ENCODE measurements at regions not wholly inside any gene's neighbourhood (a gene's known extent, or its start where the extent isn't known, plus 50 kb on each side); places are given as distances from the start of the nearest gene placed in this dataset.

DNA sequence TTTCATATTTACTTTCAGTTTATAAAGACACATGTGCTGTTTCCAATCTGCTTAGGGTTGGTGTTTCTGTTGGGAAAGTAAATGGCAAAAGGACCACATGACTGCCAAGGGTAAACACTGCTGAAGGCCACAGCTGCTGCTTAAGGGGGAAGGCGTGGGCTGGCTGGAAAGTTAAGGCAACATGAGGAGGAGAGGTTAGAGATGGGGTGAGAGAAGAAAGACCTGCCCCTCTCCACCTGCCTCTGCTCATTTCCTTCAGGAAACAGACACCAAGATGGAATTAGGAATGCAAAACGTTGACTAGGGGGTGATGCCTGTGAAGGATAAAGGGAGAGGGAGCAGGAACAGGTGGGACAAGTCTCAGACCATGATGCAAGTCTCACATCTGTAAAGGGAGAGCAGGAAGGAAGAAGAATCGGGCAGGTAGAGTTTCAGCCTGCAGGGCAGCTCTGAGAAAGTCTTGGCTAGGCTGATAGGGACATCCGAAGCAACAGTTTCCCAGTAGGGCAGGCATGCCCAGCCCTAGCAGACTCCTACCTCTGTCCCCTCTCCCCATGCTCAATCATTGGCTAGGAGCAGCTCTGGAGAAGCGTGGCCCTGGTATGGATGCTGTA, 86.0 kb downstream of the CDC42EP3 start:
- DNase-seq (ENCODE audit: low read depth in 1 of 2, low spot score in 2 of 2) = no peak
- Histone ChIP-seq H3K4me2 (ENCODE audit: insufficient read depth in 1 of 2, low read depth in 2 of 2, low read length in 2 of 2) (no peak overlapping the region), H3K36me3 (ENCODE audit: control insufficient read depth in 2 of 4, insufficient read depth in 4 of 4, low read length in 3 of 4) (no peaks in the 10 kb centered on the region), H3K9me3 (ENCODE audit: insufficient read depth in 2 of 2, low read depth in 1 of 2, low read length in 1 of 2) (no peaks in the 10 kb centered on the region), H2AFZ (ENCODE audit: low read length) (peak overlapping the region; percentile 96), H3K14ac (ENCODE audit: insufficient read length) (no peak overlapping the region), H2AK5ac (ENCODE audit: low read depth, low read length) (no peak overlapping the region), H3K27ac (ENCODE audit: low read depth, low read length) (no peak overlapping the region), H4K20me1 (replicated peaks in 1 of 2; ENCODE audit: control insufficient read depth in 1 of 2, insufficient read depth in 2 of 2, low read length in 2 of 2) (no peaks in the 10 kb centered on the region), H2BK15ac (ENCODE audit: low read length) (no peak overlapping the region; the same call in 1 of the 2 replicates), H2BK12ac (ENCODE audit: low read depth, low read length) (peak overlapping the region; percentile 60; the same call in 1 of the 2 replicates), H3K18ac (ENCODE audit: extremely low read depth, low read length) (no peak overlapping the region), H2BK5ac (ENCODE audit: low read depth, low read length) (peak overlapping the region; percentile 36; the same call in 1 of the 2 replicates), H3K79me1 (ENCODE audit: low read depth, low read length) (no peaks in the 10 kb centered on the region), H4K8ac (ENCODE audit: extremely low read depth, insufficient read depth, low read length) (no peak overlapping the region), H3K4ac (replicated peaks; ENCODE audit: insufficient read length, low read depth, low read length) (no peak overlapping the region), H2BK20ac (ENCODE audit: low read length) (no peak overlapping the region), H3K4me3 (ENCODE audit: extremely low read depth in 1 of 4, insufficient read depth in 2 of 4, low read depth in 3 of 4, low read length in 4 of 4) (no peak overlapping the region), H4K91ac (replicated peaks; ENCODE audit: insufficient read length, low read length) (no peak overlapping the region), H3K79me2 (ENCODE audit: control insufficient read depth in 1 of 2, insufficient read depth in 2 of 2, low read length in 2 of 2) (no peaks in the 10 kb centered on the region), H2BK120ac (replicated peaks; ENCODE audit: low read depth, low read length) (no peak overlapping the region), H3K23me2 (ENCODE audit: low read depth, low read length) (no peaks in the 10 kb centered on the region; the same call in 1 of the 2 replicates), H3K56ac (replicated peaks; ENCODE audit: insufficient read length, low read depth, low read length) (no peak overlapping the region), H3K23ac (ENCODE audit: insufficient read length) (no peak overlapping the region), H3K9ac (replicated peaks in 1 of 4; ENCODE audit: extremely low read depth in 1 of 4, low read depth in 3 of 4, low read length in 3 of 4) (no peak overlapping the region), H4K5ac (ENCODE audit: insufficient read length, low read depth, low read length) (no peak overlapping the region), H3K27me3 (replicated peaks in 1 of 4; ENCODE audit: control insufficient read depth in 3 of 4, extremely low read depth in 1 of 4, insufficient read depth in 3 of 4, low read length in 3 of 4) (no peaks in the 10 kb centered on the region), H3K4me1 (replicated peaks in 1 of 4; ENCODE audit: control insufficient read depth in 3 of 4, insufficient read depth in 4 of 4, low read length in 3 of 4) (peaks cover 0 to 19% (median 5%) of the 10 kb centered on the region in 4 experiments; a peak in 6 of 7 replicates)
- WGBS, 2 experiments (ENCODE audit: extremely low coverage in 1 of 2, insufficient coverage in 1 of 2, insufficient read length in 1 of 2, insufficient replicate concordance in 2 of 2, low coverage in 1 of 2, low lambda C conversion rate in 2 of 2, missing lambda C conversion rate in 1 of 2) = 62% methylated on average over 5 of the region's 5 CpGs; no CpG with 5 or more reads in 1 of the 2 experiments
- TF ChIP-seq SP4 (IDR thresholded peaks at IDR 0.05; ENCODE audit: low read length) (no peak), CTBP2 (IDR thresholded peaks at IDR 0.05; ENCODE audit: borderline replicate concordance, insufficient read depth, insufficient read length, low read length) (no peak), SIN3A (conservative IDR thresholded peaks at IDR 0.05 in 1 of 2, IDR thresholded peaks at IDR 0.05 in 1 of 2; ENCODE audit: low read depth in 1 of 2, low read length in 2 of 2) (no peak), BACH1 (IDR thresholded peaks at IDR 0.05; ENCODE audit: low read length) (no peak), MAFK (IDR thresholded peaks at IDR 0.05; ENCODE audit: low read depth, low read length) (no peak), RAD21 (IDR thresholded peaks at IDR 0.05 in 1 of 2, conservative IDR thresholded peaks at IDR 0.05 in 1 of 2; ENCODE audit: low read depth in 2 of 2, low read length in 2 of 2) (no peak), SIX5 (IDR thresholded peaks at IDR 0.05; ENCODE audit: low read depth, low read length) (no peak), BCL11A (IDR thresholded peaks at IDR 0.05; ENCODE audit: low read depth in 2 of 2, low read length in 2 of 2) (no peak), CBX5 (IDR thresholded peaks at IDR 0.05; ENCODE audit: low read depth, low read length) (no peak)
- TF ChIP-seq, protein P1, sequence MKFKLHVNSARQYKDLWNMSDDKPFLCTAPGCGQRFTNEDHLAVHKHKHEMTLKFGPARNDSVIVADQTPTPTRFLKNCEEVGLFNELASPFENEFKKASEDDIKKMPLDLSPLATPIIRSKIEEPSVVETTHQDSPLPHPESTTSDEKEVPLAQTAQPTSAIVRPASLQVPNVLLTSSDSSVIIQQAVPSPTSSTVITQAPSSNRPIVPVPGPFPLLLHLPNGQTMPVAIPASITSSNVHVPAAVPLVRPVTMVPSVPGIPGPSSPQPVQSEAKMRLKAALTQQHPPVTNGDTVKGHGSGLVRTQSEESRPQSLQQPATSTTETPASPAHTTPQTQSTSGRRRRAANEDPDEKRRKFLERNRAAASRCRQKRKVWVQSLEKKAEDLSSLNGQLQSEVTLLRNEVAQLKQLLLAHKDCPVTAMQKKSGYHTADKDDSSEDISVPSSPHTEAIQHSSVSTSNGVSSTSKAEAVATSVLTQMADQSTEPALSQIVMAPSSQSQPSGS (IDR thresholded peaks at IDR 0.05; ENCODE audit: low read length) = no peak
- CTCF ChIA-PET (ENCODE audit: partially characterized antibody) = no interaction called here
- POLR2A ChIA-PET (ENCODE audit: partially characterized antibody) = no interaction called here
- no peak for FAIRE-seq

Measured in H1 (cell line).